Astrocyte of the spinal cord (primary cell): ENCODE measurements at regions not wholly inside any gene's neighbourhood (a gene's known extent, or its start where the extent isn't known, plus 50 kb on each side); places are given as distances from the start of the nearest gene placed in this dataset.

ENCODE experiments used
- DNase-seq: peaks from one replicate; pipeline ENCODE4 v3.0.0; 2011; ENCODE audit warnings: low read depth, low spot score
- H3K4me3 ChIP-seq: 2 replicates; pipeline ENCODE4 v1.5.1; 2011; ENCODE audit warnings: low read depth, mild to moderate bottlenecking, low read length, moderate library complexity
- in situ Hi-C: cut with HindIII; loops from 2 replicates; pipeline ENCODE4 v1.10.0; 2017; ENCODE audit warnings: low sequenced_read_pairs
- TF ChIP-seq, protein P1 (sequence below): IDR thresholded peaks from 2 replicates; pipeline ENCODE4 v1.5.1; 2012; ENCODE audit warnings: low read depth, mild to moderate bottlenecking, low read length, inconsistent platforms

- in situ Hi-C loops: no loop called here
Observed at GRCh38 chr9:7478646-7479045, 320.9 kb downstream of the DMAC1 start.

GRCh38 chr9:7467186-7467585, 332.4 kb downstream of the DMAC1 start:
- in situ Hi-C loops: no loop called here
- DNase-seq: no peak
- TF ChIP-seq, protein P1, sequence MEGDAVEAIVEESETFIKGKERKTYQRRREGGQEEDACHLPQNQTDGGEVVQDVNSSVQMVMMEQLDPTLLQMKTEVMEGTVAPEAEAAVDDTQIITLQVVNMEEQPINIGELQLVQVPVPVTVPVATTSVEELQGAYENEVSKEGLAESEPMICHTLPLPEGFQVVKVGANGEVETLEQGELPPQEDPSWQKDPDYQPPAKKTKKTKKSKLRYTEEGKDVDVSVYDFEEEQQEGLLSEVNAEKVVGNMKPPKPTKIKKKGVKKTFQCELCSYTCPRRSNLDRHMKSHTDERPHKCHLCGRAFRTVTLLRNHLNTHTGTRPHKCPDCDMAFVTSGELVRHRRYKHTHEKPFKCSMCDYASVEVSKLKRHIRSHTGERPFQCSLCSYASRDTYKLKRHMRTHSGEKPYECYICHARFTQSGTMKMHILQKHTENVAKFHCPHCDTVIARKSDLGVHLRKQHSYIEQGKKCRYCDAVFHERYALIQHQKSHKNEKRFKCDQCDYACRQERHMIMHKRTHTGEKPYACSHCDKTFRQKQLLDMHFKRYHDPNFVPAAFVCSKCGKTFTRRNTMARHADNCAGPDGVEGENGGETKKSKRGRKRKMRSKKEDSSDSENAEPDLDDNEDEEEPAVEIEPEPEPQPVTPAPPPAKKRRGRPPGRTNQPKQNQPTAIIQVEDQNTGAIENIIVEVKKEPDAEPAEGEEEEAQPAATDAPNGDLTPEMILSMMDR: no peak
- no peak overlapping the region for H3K4me3 ChIP-seq

More at GRCh38 chr9:7478646-7479045, 320.9 kb downstream of the DMAC1 start:
- H3K4me3 ChIP-seq: no peak overlapping the region
- TF ChIP-seq, protein P1: no peak
- no peak for DNase-seq

- no peak for DNase-seq
- in situ Hi-C loops: no loop called here
- H3K4me3 ChIP-seq: no peak overlapping the region
- TF ChIP-seq, protein P1: no peak
Observed at GRCh38 chr9:7461791-7462190, 337.8 kb downstream of the DMAC1 start.

GRCh38 chr9:7456793-7457530, 342.6 kb downstream of the DMAC1 start:
- in situ Hi-C loops: no loop called here
- TF ChIP-seq, protein P1: no peak
- no peak for DNase-seq
- H3K4me3 ChIP-seq: no peak overlapping the region

GRCh38 chr9:7456377-7456776, 343.2 kb downstream of the DMAC1 start:
- H3K4me3 ChIP-seq: no peak overlapping the region
- TF ChIP-seq, protein P1: no peak
- in situ Hi-C loops: no loop called here
- DNase-seq: no peak

DNA sequence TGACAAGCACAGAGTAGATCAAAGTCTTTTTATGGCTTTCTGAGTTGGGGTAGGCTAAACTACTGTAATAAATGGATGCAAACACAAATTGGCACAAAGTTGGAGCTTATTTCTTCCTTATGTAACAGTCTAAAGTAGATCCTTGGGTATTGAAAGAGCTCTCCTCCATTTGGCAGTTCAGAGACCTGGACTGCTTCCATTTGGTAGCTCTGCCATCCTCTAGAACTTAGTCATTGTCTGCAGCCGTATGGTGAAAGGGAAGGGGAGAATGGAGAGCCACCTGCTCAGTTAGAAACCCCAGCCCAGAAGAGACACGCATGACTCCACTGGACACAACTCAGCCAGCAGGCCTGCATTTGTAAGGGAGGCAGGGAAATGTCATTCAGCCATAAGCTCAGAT, 345.0 kb downstream of the DMAC1 start:
- DNase-seq: no peak
- TF ChIP-seq, protein P1: no peak
- in situ Hi-C loops: no loop called here

More for the DNA sequence above, 345.0 kb downstream of the DMAC1 start:
- H3K4me3 ChIP-seq: no peak overlapping the region
